B cell (primary cell): ENCODE measurements at regions not wholly inside any gene's neighbourhood (a gene's known extent, or its start where the extent isn't known, plus 50 kb on each side); places are given as distances from the start of the nearest gene placed in this dataset.

Source experiments
- ATAC-seq: fragments of 200-7000 bp; cut with Tn5 transposase; one replicate; pipeline ENCODE4 v1.10.0; 2021; ENCODE audit warnings: low read depth, mild to moderate bottlenecking, moderate number of reproducible peaks, moderate library complexity
- CTCF ChIA-PET: fragments of 350-600 bp; sonication (Branson Sonifier 250); formaldehyde crosslinking; loops from one replicate; lab custom pipeline; 2021; ENCODE audit warnings: antibody characterized with exemption, inconsistent platforms; lab: Charles Lee
- POLR2A ChIA-PET: fragments of 350-600 bp; sonication (Branson Sonifier 250); formaldehyde crosslinking; loops from one replicate; lab custom pipeline; 2021; ENCODE audit warnings: antibody characterized with exemption; lab: Charles Lee
- DNase-seq: peaks from one replicate; pipeline ENCODE4 v3.0.0; 2013
- H2AFZ ChIP-seq: 2 replicates; pipeline ENCODE4 v1.6.1; 2012; ENCODE audit warnings: mild to moderate bottlenecking, low read depth, low read length; ENCODE audit not compliant: insufficient read depth, poor library complexity, severe bottlenecking
- H3K27ac ChIP-seq, 2 donors: 1 replicate in 1 of 2; 2 replicates in 1 of 2; pipeline ENCODE4 v1.5.1; 2012 to 2013; ENCODE audit warnings: low read length in 2 of 2, mild to moderate bottlenecking in 2 of 2, moderate library complexity in 1 of 2
- H3K27me3 ChIP-seq, 4 experiments: fragments of 200-600 bp in 1 of 4; sonication (generic) in 1 of 4; replicated peaks in 1 of 4; 1 replicate in 2 of 4; 2 replicates in 2 of 4; pipeline versions ENCODE4 v1.6.1 to v1.7.0; 2013 to 2016; ENCODE audit warnings: low read length in 3 of 4, mild to moderate bottlenecking in 2 of 4, mixed read lengths in 1 of 4, moderate library complexity in 1 of 4; ENCODE audit not compliant: insufficient read depth in 4 of 4, control insufficient read depth in 3 of 4; ENCODE audit errors: control extremely low read depth in 1 of 4
- H3K36me3 ChIP-seq, 2 experiments: replicated peaks in 1 of 2; 1 replicate in 1 of 2; 2 replicates in 1 of 2; pipeline versions ENCODE4 v1.6.1 to v1.7.1; 2013; ENCODE audit warnings: low read length in 1 of 2; ENCODE audit not compliant: insufficient read depth in 2 of 2, control insufficient read depth in 1 of 2; ENCODE audit errors: control extremely low read depth in 1 of 2, extremely low read depth in 1 of 2
- H3K4me1 ChIP-seq, 2 donors: fragments of 200-600 bp in 1 of 2; sonication (generic) in 1 of 2; 1 replicate in 1 of 2; 2 replicates in 1 of 2; pipeline versions ENCODE4 v1.5.1 to v1.6.1; 2013 to 2017; ENCODE audit warnings: low read length in 2 of 2; ENCODE audit not compliant: control insufficient read depth in 2 of 2, insufficient read depth in 2 of 2
- H3K4me2 ChIP-seq: replicated peaks from 2 replicates; pipeline ENCODE3; 2012; ENCODE audit warnings: mild to moderate bottlenecking, low read depth, low read length; ENCODE audit not compliant: poor library complexity, severe bottlenecking
- H3K4me3 ChIP-seq, 5 experiments: fragments of 200-600 bp in 1 of 5; sonication (generic) in 1 of 5; 1 replicate in 3 of 5; 2 replicates in 2 of 5; pipeline versions ENCODE4 v1.5.1 to v1.7.0; 2011 to 2016; ENCODE audit warnings: low read length in 4 of 5, mild to moderate bottlenecking in 4 of 5, low read depth in 2 of 5, control low read depth in 1 of 5, moderate library complexity in 1 of 5; ENCODE audit not compliant: insufficient read depth in 1 of 5; ENCODE audit errors: control extremely low read depth in 1 of 5, extremely low read depth in 1 of 5
- H3K79me2 ChIP-seq: fragments of 200-600 bp; sonication (generic); one replicate; pipeline ENCODE4 v1.6.0; 2016; ENCODE audit warnings: low read length; ENCODE audit not compliant: control insufficient read depth, insufficient read depth
- H3K9ac ChIP-seq: fragments of 200-600 bp; sonication (generic); 2 replicates; pipeline ENCODE4 v1.6.1; 2017; ENCODE audit warnings: mild to moderate bottlenecking, low read length, moderate library complexity
- H3K9me3 ChIP-seq, 3 donors: one replicate each; pipeline versions ENCODE4 v1.6.1 to v1.7.1; 2013; ENCODE audit warnings: low read length in 2 of 3; ENCODE audit not compliant: control insufficient read depth in 2 of 3, insufficient read depth in 1 of 3; ENCODE audit errors: control extremely low read depth in 1 of 3
- H4K20me1 ChIP-seq: 2 replicates; pipeline ENCODE4 v1.6.0; 2012; ENCODE audit warnings: mild to moderate bottlenecking, low read length; ENCODE audit not compliant: insufficient read depth, control insufficient read depth, poor library complexity, severe bottlenecking
- H3K27ac Mint-ChIP-seq: one replicate; pipeline ENCODE4 v1.8.0; 2021; ENCODE audit warnings: mixed read lengths
- H3K27me3 Mint-ChIP-seq: one replicate; pipeline ENCODE4 v1.8.0; 2021; ENCODE audit warnings: mixed read lengths
- H3K4me1 Mint-ChIP-seq: one replicate; pipeline ENCODE4 v1.8.0; 2021; ENCODE audit warnings: mixed read lengths
- H3K4me3 Mint-ChIP-seq: one replicate; pipeline ENCODE4 v1.8.0; 2021; ENCODE audit warnings: mixed read lengths
- H3K9me3 Mint-ChIP-seq: one replicate; pipeline ENCODE4 v1.8.0; 2022; ENCODE audit warnings: mixed read lengths; ENCODE audit not compliant: insufficient read depth
- EZH2 ChIP-seq: IDR thresholded peaks from 2 replicates; pipeline ENCODE4 v1.6.1; 2012; ENCODE audit warnings: borderline replicate concordance, low read depth, mild to moderate bottlenecking, moderate library complexity, low read length; ENCODE audit not compliant: insufficient read depth, poor library complexity, severe bottlenecking
- WGBS: methylation state at CpG from one replicate; pipeline ENCODE4 v1.1.5; 2013; ENCODE audit warnings: missing lambda C conversion rate; ENCODE audit not compliant: insufficient coverage; 5-methylcytosine and 5-hydroxymethylcytosine counted together
- intact Hi-C: fragments of 100-400 bp; cut with micrococcal nuclease; formaldehyde crosslinking; loops from one replicate; pipeline ENCODE4 v1.10.0; 2022
- TF ChIP-seq, protein P1 (sequence below): fragments of 200-600 bp; IDR thresholded peaks from one replicate; pipeline ENCODE4 v1.8.0; 2022; ENCODE audit warnings: antibody characterized with exemption, mild to moderate bottlenecking

DNA sequence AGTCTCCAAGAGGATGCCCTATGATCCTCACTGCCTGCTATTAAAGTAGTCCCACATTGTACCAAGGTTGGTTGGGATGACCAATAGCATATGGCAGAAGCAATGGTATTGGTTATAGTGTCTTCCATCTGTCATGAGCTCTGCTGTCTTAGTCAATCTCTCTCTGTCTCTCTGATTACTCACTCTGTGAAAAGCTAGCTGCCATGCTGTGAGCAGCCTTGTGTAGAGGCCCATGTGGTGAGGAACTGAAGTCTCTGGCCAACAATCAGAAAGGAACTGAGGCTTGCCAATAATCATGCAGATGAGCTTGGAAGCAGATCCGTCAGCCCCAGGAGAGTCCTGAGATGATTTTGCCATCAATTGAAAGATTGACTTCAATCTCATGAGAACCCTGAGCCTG is 60.3 kb upstream of the CFAP161 start:
- Histone ChIP-seq H3K27ac (no peak overlapping the region), H4K20me1 (no peaks in the 10 kb centered on the region), H3K36me3 (no peaks in the 10 kb centered on the region), H3K9me3 (no peaks in the 10 kb centered on the region), H3K4me2 (no peak overlapping the region), H2AFZ (no peak overlapping the region), H3K79me2 (no peaks in the 10 kb centered on the region), H3K4me3 (no peak overlapping the region), H3K27me3 (no peaks in the 10 kb centered on the region), H3K4me1 (no peaks in the 10 kb centered on the region), H3K9ac (no peak overlapping the region)
- H3K4me3 Mint-ChIP-seq: no peak overlapping the region
- CTCF ChIA-PET: no interaction called here
- no peaks in the 10 kb centered on the region for H3K4me1 Mint-ChIP-seq
- H3K27ac Mint-ChIP-seq: no peak overlapping the region
- peaks cover 20% of the 10 kb centered on the region for H3K27me3 Mint-ChIP-seq
- DNase-seq (no peak), ATAC-seq (no peak)
- intact Hi-C loops: no loop called here
- no CpG with 5 or more reads among the region's 1 CpG for WGBS
- TF ChIP-seq, protein P1, sequence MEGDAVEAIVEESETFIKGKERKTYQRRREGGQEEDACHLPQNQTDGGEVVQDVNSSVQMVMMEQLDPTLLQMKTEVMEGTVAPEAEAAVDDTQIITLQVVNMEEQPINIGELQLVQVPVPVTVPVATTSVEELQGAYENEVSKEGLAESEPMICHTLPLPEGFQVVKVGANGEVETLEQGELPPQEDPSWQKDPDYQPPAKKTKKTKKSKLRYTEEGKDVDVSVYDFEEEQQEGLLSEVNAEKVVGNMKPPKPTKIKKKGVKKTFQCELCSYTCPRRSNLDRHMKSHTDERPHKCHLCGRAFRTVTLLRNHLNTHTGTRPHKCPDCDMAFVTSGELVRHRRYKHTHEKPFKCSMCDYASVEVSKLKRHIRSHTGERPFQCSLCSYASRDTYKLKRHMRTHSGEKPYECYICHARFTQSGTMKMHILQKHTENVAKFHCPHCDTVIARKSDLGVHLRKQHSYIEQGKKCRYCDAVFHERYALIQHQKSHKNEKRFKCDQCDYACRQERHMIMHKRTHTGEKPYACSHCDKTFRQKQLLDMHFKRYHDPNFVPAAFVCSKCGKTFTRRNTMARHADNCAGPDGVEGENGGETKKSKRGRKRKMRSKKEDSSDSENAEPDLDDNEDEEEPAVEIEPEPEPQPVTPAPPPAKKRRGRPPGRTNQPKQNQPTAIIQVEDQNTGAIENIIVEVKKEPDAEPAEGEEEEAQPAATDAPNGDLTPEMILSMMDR: no peak
- TF ChIP-seq EZH2: no peak
- no peaks in the 10 kb centered on the region for H3K9me3 Mint-ChIP-seq
- POLR2A ChIA-PET: no interaction called here

DNA sequence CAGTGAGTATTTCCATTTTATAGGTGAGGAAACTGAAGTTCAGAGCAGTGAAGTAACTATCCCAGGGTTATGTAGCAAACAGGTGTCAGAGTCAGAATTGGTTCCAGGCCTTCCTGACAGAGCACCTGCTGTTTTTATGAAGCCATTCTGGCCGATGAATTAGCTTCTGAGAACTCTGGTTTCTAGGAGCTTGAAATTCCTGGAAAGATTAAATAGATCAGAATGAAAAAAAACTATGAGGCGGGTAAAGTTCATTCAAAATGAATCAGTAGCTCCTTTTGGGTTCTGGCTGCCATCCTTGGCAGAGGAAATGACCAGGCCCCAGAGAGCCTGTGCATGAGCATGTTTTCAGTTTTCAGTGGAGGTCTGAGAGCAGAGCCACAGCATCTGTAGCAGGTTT is 59.3 kb upstream of the CFAP161 start:
- Histone ChIP-seq H3K4me1 (no peaks in the 10 kb centered on the region), H3K9ac (no peak overlapping the region), H3K4me3 (no peak overlapping the region), H4K20me1 (no peaks in the 10 kb centered on the region), H3K27ac (no peak overlapping the region), H3K79me2 (no peaks in the 10 kb centered on the region), H2AFZ (no peak overlapping the region), H3K4me2 (no peak overlapping the region), H3K27me3 (no peaks in the 10 kb centered on the region), H3K36me3 (no peaks in the 10 kb centered on the region), H3K9me3 (no peaks in the 10 kb centered on the region)
- DNase-seq: no peak
- no peaks in the 10 kb centered on the region for H3K9me3 Mint-ChIP-seq
- TF ChIP-seq, protein P1: no peak
- TF ChIP-seq EZH2: no peak
- no peak for ATAC-seq
- intact Hi-C loops: no loop called here
- POLR2A ChIA-PET: no interaction called here
- H3K4me1 Mint-ChIP-seq: no peaks in the 10 kb centered on the region
- 82% methylated on average over 2 of the region's 2 CpGs for WGBS
- CTCF ChIA-PET: no interaction called here
- no peak overlapping the region for H3K27ac Mint-ChIP-seq
- H3K4me3 Mint-ChIP-seq: no peak overlapping the region
- peaks cover 14% of the 10 kb centered on the region for H3K27me3 Mint-ChIP-seq
